SH-SY5Y (cell line): ENCODE measurements at regions not wholly inside any gene's neighbourhood (a gene's known extent, or its start where the extent isn't known, plus 50 kb on each side); places are given as distances from the start of the nearest gene placed in this dataset.

Source experiments
- GATA2 ChIP-seq: IDR thresholded peaks from 2 replicates; pipeline ENCODE4 v1.6.1; 2011; ENCODE audit warnings: mild to moderate bottlenecking, low read depth, low read length
- GATA3 ChIP-seq: IDR thresholded peaks from 2 replicates; pipeline ENCODE4 v1.6.1; 2011; ENCODE audit warnings: low read depth, mild to moderate bottlenecking, low read length, moderate library complexity

DNA sequence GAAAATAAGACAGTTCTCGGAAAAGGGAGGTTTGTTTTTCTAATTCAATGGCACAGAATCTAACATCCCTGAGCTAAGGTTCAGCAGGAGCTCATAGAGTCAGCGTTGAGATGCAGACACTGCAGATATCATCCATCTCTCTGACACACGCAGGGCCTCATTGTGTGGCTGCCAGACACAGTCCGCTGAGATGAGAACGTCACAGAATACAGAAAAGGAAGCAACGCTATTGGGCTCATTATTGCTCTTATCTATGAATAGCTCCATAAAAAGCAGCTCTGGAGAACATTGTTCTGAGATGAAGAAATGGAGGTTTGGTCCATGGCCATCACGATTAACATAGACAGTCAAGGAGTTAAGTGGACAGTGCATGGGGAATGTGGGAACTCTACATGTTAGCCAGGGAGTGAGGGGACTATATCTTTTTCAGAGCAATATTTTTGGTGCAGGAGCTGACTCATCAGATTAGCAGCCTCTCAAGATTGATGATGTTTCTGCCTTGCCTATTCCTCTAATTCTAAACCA, 771.6 kb upstream of the CXADR start:
- TF ChIP-seq GATA2 (peak; percentile 28; the same call in 1 of the 2 replicates), GATA3 (no peak)
